Tongue (tissue), 1 donor: ENCODE measurements at regions not wholly inside any gene's neighbourhood (a gene's known extent, or its start where the extent isn't known, plus 50 kb on each side); places are given as distances from the start of the nearest gene placed in this dataset.

Source experiments
- DNase-seq: peaks from one replicate; pipeline ENCODE4 v3.0.0-alpha.2; 2015

- no peak for DNase-seq
Measured at GRCh38 chr15:96672629-96673028, 342.1 kb downstream of the NR2F2 start.

GRCh38 chr15:96678386-96678785, 347.9 kb downstream of the NR2F2 start:
- DNase-seq = no peak

GRCh38 chr15:96687388-96688107, 357.0 kb downstream of the NR2F2 start:
- no peak for DNase-seq

- DNase-seq = peak; percentile 53
Measured at GRCh38 chr15:96690733-96691132, 360.2 kb downstream of the NR2F2 start.

- no peak for DNase-seq
Measured at GRCh38 chr15:96692826-96693225, 362.3 kb downstream of the NR2F2 start.

GRCh38 chr15:96693515-96693914, 363.0 kb downstream of the NR2F2 start:
- no peak for DNase-seq

- DNase-seq = peak; percentile 54
Measured at GRCh38 chr15:96693990-96694517, 363.6 kb downstream of the NR2F2 start.

GRCh38 chr15:96695426-96695825, 364.9 kb downstream of the NR2F2 start:
- no peak for DNase-seq

GRCh38 chr15:96699871-96700401, 369.4 kb downstream of the NR2F2 start:
- no peak for DNase-seq

GRCh38 chr15:96700555-96700954, 370.1 kb downstream of the NR2F2 start:
- no peak for DNase-seq

- no peak for DNase-seq
Measured at GRCh38 chr15:96701443-96701842, 370.9 kb downstream of the NR2F2 start.

GRCh38 chr15:96701877-96702276, 371.4 kb downstream of the NR2F2 start:
- no peak for DNase-seq

- DNase-seq = no peak
Measured at GRCh38 chr15:96702589-96702988, 372.1 kb downstream of the NR2F2 start.

- DNase-seq = no peak
Measured at GRCh38 chr15:96703091-96703490, 372.6 kb downstream of the NR2F2 start.

- no peak for DNase-seq
Measured at GRCh38 chr15:96703794-96704550, 373.5 kb downstream of the NR2F2 start.

GRCh38 chr15:96716075-96716474, 385.6 kb downstream of the NR2F2 start:
- no peak for DNase-seq

- no peak for DNase-seq
Measured at GRCh38 chr15:96716478-96716877, 386.0 kb downstream of the NR2F2 start.

- DNase-seq = no peak
Measured at GRCh38 chr15:96720251-96720650, 389.8 kb downstream of the NR2F2 start.

- DNase-seq = no peak
Measured at GRCh38 chr15:96720656-96721055, 390.2 kb downstream of the NR2F2 start.

- no peak for DNase-seq
Measured at GRCh38 chr15:96728591-96728990, 398.1 kb downstream of the NR2F2 start.

- DNase-seq = no peak
Measured at GRCh38 chr15:96732704-96733103, 402.2 kb downstream of the NR2F2 start.

- DNase-seq = no peak
Measured at GRCh38 chr15:96733721-96734120, 403.2 kb downstream of the NR2F2 start.

- no peak for DNase-seq
Measured at GRCh38 chr15:96735632-96736240, 405.2 kb downstream of the NR2F2 start.
